Posterior vena cava (tissue), 2 donors: ENCODE measurements at regions not wholly inside any gene's neighbourhood (a gene's known extent, or its start where the extent isn't known, plus 50 kb on each side); places are given as distances from the start of the nearest gene placed in this dataset.

Experiments used
- DNase-seq: peaks from one replicate; pipeline ENCODE4 v3.0.0-alpha.2; 2020; ENCODE audit warnings: low spot score
- intact Hi-C, 2 donors: fragments of 100-400 bp; cut with DNase I; formaldehyde crosslinking; loops; one replicate each; pipeline versions ENCODE4 v1.14.1 to v1.14.2; 2022 to 2023
- microRNA-seq, 2 donors: library from miRNA; unstranded; fragments of <30 nt; microRNA quantifications; one replicate each; pipeline ENCODE4 v1.2.0, GENCODE V29; 2020 to 2021; ENCODE audit warnings: borderline microRNAs expressed in 2 of 2
- donor health status: DM: yes; HTN: yes; CAD: no.
- donor health status: DM: yes; HTN: yes; CAD: no.

DNA sequence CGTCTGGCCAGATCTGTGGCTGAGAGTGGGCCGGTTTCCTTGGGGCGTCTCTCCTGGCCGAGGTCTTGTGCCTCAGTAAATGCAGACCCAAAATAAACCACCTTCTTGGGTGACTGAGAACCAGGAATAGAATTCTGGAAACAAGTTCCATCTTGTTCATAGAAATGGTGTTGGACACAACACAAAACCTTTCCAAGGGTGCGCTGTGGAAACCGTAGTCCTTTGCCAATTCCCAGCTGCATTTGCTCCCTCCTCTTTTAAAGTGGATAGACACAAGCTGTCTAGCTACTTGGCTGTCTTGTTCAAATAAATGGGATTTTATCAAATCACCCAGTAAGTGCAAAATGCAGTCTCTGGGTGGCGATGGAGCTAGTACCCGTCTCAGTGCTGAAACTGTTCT lies 300.2 kb downstream of the SHANK2 start:
- DNase-seq: no peak
- intact Hi-C loops: no loop called here

DNA sequence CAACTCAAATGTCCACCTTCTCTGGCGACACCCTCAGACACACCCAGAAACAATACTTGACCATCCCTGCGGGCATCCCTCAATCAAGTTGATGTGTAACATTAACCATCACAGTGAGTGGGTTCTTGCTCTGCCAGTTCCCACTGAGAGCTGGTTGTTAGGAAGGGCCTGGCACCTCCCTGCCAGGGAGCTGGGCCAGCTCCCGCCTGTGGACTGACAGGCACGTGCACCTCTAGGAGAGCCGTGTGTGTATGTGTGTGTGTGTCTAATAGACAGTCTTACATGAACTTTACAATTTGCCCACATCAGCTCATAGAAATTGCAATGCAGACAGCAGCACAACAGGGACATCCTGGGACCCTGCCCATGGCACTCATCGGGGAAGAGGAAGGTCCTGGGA lies 298.7 kb downstream of the SHANK2 start:
- intact Hi-C loops: no loop called here
- DNase-seq: no peak

- intact Hi-C loops: no loop called here
- no peak for DNase-seq
These were observed 297.9 kb downstream of the SHANK2 start for GRCh38 chr11:70954471-70954870.

Small RNA genes in the stretch of these regions (microRNA-seq; reads per million reads assigned to microRNA genes)
- 0 reads per million in 2 donors for gene MIR3664
